Stimulated activated CD4-positive, alpha-beta T cell treated with anti-CD3 and anti-CD28 coated beads, Interleukin-1b, Interleukin-23, amount 100 ng/mL, for 4 hours (primary cell): ENCODE measurements at regions not wholly inside any gene's neighbourhood (a gene's known extent, or its start where the extent isn't known, plus 50 kb on each side); places are given as distances from the start of the nearest gene placed in this dataset.
"Not testable (repeated sequence)": the region's sequence is repeated elsewhere in the genome, so short reads cannot be mapped to it uniquely, and the experiment has no call there.

Experiments used
- DNase-seq, 2 donors: peaks; one replicate each; pipeline ENCODE4 v3.0.0-alpha.2; 2020; ENCODE audit warnings: low read depth in 2 of 2

- DNase-seq = not testable (repeated sequence)
Measured at GRCh38 chr4:30148828-30149227, 571.3 kb upstream of the PCDH7 start.

DNA sequence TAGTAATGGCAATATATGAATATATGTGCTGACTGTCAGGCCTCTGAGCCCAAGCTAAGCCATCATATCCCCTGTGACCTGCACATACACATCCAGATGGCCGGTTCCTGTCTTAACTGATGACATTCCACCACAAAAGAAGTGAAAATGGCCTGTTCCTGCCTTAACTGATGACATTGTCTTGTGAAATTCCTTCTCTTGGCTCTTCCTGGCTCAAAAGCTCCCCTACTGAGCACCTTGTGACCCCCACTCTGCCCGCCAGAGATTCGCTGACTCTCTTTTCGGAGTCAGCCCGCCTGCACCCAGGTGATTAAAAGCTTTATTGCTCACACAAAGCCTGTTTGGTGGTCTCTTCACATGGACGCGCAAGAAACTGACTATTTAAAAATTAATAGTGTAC is 570.6 kb upstream of the PCDH7 start:
- DNase-seq = not testable (repeated sequence)

DNA sequence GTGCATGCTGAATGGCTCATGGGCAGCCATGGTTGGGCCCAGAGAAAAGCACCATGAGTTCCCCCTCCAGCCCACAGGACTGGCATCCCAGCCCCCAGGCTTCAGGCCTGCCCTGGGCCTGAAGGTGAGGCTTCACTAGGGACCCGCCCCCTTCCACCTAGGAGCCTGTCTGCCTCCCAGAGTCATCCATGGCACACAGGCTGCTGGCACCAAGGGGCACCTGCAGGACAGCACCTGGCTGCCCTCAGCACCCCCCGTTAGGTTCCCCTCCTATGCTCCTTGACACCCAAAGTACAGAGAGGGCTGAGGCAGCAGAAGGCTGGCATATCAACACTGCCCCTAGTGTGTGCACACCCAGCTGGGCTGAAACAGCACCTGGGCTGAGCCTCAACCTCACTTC is 566.7 kb upstream of the PCDH7 start:
- DNase-seq = no peak

DNA sequence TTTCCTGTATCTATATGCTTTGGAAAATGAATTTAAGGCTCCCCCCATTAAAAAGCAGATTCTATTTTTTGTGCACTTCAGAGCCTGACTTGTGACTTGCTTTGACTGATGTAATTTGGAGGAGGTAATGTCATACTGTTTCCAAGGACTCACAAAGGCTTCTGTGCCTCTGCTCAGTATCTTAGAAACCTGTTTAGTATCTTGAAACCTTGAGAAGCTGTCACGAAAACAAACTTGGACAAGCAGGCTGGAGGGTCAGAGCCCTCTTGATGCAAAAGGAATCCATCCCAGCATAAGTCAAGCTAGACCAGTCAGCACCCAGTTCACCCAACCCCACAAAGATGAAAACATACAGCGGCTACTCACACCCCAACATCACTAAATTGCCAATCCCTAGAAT is 560.0 kb upstream of the PCDH7 start:
- no peak for DNase-seq

GRCh38 chr4:30172416-30172815 is 547.8 kb upstream of the PCDH7 start:
- no peak for DNase-seq

GRCh38 chr4:30181512-30181911 is 538.7 kb upstream of the PCDH7 start:
- DNase-seq = no peak

- no peak for DNase-seq
Measured at GRCh38 chr4:30181918-30182317, 538.3 kb upstream of the PCDH7 start.

GRCh38 chr4:30182786-30183185 is 537.4 kb upstream of the PCDH7 start:
- DNase-seq = no peak

- no peak for DNase-seq
Measured at GRCh38 chr4:30191902-30192301, 528.3 kb upstream of the PCDH7 start.

- no peak for DNase-seq
Measured at GRCh38 chr4:30207389-30207788, 512.8 kb upstream of the PCDH7 start.

- no peak for DNase-seq
Measured at GRCh38 chr4:30208731-30209435, 511.3 kb upstream of the PCDH7 start.

DNA sequence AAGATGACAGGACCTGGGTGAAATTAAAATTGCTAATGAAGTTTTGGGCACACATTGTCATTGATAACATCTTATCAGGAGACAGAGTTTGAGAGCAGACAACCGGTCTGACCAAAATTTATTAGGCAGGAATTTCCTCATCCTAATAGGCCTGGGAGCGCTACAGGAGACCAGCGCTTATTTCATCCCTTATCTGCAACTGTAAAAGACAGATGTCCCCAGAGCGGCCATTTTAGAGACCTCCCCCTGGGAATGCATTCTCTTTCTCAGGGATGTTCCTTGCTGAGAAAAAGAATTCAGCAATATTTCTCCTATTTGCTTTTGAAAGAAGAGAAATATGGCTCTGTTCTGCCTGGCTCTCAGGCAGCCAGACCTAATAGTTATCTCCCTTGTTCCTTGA is 504.2 kb upstream of the PCDH7 start:
- DNase-seq = not testable (repeated sequence)

DNA sequence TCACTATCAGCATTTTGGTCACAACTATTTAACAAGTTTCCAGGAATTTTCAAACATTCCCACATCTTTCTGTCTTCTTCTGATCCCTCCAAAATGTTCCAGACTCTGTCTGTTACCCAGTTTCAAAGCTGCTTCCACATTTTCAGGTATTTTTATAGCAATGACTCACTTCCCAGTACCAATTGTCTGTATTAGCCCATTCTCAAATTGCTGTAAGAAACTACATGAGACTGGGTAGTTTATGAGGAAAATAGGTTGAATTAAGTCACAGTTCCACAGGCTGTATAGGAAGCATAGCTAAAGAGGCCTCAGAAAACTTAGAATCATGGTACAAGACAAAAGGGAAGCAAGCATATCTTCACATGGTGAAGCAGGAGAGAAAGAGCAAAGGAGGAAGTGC is 475.0 kb upstream of the PCDH7 start:
- no peak for DNase-seq

DNA sequence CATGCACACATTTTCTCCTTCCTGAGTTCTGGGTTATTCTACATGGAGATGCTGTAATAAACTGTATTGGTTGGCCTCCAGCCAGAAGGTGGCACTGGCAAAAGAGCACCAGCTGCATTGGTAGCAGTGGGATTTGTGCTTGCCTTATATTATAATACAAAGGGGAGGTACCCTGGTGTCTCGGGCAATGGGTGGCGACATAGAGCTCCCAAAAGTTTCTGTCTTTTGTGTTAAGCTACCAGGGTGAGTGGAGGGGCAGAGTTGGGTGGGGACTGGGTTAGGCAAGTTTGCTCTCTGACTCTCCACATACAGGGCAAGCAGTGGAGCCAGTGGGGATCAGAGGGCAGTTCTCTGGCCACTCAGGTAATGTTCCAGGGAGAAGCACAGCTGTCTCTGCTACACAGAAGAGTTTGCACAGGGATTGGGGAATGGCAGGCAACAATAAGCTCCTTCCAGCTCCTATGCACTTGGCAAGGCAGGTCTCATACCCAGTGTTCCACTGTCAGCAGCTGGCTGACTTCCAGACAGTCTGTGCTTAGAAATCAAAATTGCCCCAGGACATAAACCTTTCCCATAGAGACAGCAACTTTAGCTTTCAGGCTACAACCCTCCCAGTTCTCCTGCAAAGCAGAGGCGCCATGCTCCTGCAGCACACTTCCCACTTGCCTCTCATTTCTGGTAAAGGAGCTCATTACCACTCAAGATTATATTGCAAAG is 463.9 kb upstream of the PCDH7 start:
- DNase-seq = no peak

- DNase-seq = no peak
Measured at GRCh38 chr4:30258949-30259348, 461.2 kb upstream of the PCDH7 start.

GRCh38 chr4:30262379-30262778 is 457.8 kb upstream of the PCDH7 start:
- no peak for DNase-seq

DNA sequence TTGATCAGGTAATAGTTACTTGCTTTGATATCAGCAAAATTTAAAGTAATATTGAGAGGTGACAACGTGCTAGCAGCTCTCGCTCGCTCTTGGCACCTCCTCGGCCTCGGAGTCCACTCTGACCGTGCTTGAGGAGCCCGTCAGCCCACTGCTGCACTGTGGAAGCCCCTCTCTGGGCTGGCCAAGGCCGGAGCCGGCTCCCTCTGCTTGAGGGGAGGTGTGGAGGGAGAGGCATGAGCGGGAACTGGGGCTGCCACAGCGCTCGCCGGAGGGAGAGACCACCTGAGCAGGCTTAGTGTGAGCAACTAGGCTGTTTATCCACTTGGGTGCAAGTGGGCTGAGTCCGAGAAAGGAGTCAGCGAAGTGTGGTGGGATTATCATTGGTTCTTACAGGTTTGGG is 455.7 kb upstream of the PCDH7 start:
- DNase-seq = no peak

DNA sequence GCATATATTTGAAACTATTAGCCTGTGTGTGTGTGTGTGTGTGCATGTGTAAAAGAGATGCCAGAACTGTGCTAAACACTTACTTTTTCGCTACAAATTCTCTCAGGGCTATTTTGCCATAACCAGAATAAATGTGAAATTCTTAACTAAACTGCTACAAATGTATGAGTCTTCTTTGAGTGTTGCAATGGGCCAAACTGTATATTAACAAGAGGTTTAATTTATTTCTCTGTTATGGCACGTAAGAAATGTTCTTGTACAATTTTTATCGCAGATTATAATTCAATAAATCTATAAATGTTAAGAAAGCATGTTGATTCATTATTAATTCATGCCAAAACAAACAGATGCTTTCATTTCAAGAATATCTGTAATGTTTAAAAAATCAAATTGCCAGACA is 454.5 kb upstream of the PCDH7 start:
- DNase-seq = no peak

GRCh38 chr4:30268370-30268769 is 451.8 kb upstream of the PCDH7 start:
- no peak for DNase-seq

- DNase-seq = no peak
Measured at GRCh38 chr4:30269850-30270249, 450.3 kb upstream of the PCDH7 start.

DNA sequence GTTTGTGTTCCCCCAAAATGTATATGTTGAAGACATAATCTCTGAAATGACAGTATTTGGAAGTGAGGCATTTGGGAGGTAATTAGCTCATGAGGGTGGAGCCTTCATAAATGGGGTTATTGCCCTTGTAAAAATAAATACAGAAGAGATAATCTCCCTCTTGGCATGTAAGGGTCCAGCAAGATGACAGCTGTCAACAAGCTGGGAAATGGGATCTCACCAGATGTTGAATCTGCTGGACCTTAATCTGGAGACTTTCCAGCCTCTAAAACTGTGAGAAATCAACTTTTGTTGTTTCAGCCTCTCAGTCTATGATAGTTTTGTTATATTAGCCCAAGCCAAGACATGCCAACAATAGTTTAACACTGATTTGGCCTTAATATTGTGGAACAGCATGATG is 438.2 kb upstream of the PCDH7 start:
- DNase-seq = no peak

DNA sequence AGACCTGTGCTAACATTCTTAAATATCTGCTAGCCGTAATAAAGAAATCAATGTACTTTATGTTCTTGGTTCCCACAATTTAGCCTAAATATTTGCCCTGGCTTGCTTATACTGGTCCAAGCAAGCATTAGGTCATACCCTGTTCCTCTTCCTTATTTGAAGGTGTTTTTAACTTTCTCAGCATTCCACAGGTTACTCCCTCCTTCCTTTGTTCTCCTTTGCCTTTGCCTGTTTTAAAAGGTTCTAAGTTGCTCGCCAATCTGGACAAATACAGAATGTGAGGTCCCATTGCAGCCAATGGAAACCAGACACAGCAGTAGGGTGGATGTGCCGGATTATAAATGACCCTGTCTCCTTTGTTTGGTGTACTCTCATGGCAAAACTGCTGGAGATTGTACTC is 436.8 kb upstream of the PCDH7 start:
- DNase-seq = no peak

DNA sequence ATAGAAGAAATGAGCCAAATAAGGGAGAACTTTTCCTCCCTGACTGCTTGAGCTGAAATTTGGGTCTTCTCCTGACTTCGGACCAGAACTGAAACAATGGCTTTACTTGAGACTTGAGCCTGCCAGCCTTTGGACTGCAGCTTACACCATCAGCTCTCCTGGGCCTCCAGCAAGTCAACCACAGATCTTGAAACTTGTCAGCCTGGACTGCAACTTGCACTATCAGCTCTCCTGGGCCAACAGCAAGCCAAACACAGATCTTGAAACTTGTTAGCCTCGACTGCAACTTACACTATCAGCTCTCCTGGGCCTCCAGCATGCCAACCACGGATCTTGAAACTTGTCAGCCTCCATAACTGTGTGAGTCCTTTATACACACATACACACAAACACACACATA is 425.9 kb upstream of the PCDH7 start:
- no peak for DNase-seq

DNA sequence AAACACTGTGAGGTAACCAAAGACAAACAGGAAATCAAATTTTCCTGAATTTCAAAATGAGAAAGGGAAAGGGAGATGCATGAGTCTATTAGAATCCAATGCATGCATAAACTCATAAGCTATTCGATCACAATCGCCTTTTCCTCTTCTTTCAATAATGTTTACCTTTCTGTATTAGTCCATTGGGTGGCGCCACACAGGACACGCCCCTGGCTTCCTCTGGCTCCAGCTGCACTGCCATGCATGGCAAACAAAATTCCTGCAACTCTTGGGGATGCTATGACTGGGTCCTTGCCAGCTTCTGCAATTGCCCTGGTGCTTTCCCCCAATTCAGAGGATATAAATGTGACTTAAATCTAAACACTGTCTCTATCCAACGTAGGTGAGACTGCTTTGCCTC is 424.5 kb upstream of the PCDH7 start:
- DNase-seq = no peak
